Effector memory CD8-positive, alpha-beta T cell (primary cell): ENCODE measurements at regions not wholly inside any gene's neighbourhood (a gene's known extent, or its start where the extent isn't known, plus 50 kb on each side); places are given as distances from the start of the nearest gene placed in this dataset.

ENCODE experiments used
- ATAC-seq: fragments of 150-1000 bp; cut with Tn5 transposase; replicated peaks from 2 replicates; pipeline ENCODE4 v1.10.0; 2021; ENCODE audit warnings: mild to moderate bottlenecking, moderate library complexity
- DNase-seq, 3 experiments: peaks; one replicate each; pipeline ENCODE4 v3.0.0; 2021
- H3K27ac Mint-ChIP-seq, 2 donors: one replicate each; pipeline ENCODE4 v1.8.0; 2022; ENCODE audit warnings: mild to moderate bottlenecking in 2 of 2, mixed read lengths in 2 of 2, moderate library complexity in 2 of 2
- H3K27me3 Mint-ChIP-seq, 2 donors: one replicate each; pipeline ENCODE4 v1.8.0; 2022; ENCODE audit warnings: mixed read lengths in 2 of 2
- H3K36me3 Mint-ChIP-seq: one replicate; pipeline ENCODE4 v1.8.0; 2022; ENCODE audit warnings: mild to moderate bottlenecking, moderate library complexity, mixed read lengths; ENCODE audit not compliant: insufficient read depth
- H3K4me1 Mint-ChIP-seq, 2 donors: one replicate each; pipeline ENCODE4 v1.8.0; 2022; ENCODE audit warnings: low read depth in 2 of 2, mixed read lengths in 2 of 2
- H3K4me3 Mint-ChIP-seq, 2 donors: one replicate each; pipeline ENCODE4 v1.8.0; 2022; ENCODE audit warnings: mild to moderate bottlenecking in 2 of 2, mixed read lengths in 2 of 2, moderate library complexity in 2 of 2
- H3K9me3 Mint-ChIP-seq, 2 donors: one replicate each; pipeline ENCODE4 v1.8.0; 2022; ENCODE audit warnings: mixed read lengths in 2 of 2

DNA sequence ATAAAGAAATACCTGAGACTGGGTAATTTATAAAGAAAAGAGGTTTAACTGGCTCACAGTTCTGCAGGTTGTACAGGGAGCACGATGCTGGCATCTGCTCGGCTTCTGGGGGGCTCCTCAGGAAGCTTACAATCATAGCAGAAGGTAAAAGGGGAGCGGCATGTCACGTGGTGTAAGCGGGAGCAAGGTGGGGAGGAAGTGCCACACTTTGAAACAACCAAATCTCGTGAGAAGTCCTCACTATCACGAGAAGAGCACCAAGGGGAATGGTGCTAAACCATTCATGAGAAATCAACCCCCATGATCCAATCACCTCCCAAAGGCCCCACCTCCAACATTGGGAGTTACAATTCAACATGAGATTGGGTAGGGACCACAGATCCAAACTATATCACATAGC lies 67.7 kb downstream of the AKR1B1 start:
- H3K9me3 Mint-ChIP-seq: no peaks in the 10 kb centered on the region
- H3K4me1 Mint-ChIP-seq: no peaks in the 10 kb centered on the region
- H3K4me3 Mint-ChIP-seq: no peak overlapping the region
- H3K27me3 Mint-ChIP-seq: peaks cover 11 to 22% of the 10 kb centered on the region in 2 donors
- ATAC-seq (no peak), DNase-seq (no peak)
- H3K36me3 Mint-ChIP-seq: no peaks in the 10 kb centered on the region
- H3K27ac Mint-ChIP-seq: no peak overlapping the region

DNA sequence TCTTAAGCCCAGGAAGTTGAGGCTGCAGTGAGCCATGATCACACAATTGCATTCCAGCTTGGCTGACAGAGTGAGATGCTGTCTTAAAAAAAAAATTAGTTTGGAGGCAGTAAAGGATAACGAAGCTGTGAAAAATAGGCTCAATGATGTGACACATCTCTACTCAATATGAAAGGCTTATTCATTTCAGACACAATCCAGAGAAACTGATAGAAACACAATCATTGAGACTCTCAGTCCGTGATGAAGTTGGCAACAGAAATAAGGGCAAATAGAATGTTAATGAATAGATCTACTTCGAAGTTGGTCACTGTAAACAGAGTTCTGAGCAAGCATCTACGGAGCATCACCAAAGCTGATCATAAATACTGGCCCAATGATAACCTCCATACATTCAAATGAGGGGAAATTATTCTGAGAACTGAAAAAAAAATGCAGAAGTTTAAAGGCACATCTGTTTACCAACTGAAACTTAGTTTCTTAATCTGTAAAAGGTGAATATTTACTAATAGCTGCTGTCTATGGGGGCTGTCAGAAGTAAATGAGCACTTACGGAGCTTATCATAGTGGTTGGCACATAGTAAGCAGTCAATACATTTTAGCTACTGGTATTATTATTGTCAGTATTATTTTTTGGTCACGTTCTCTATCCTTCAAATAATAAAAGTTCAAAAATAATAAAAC lies 70.4 kb downstream of the AKR1B1 start:
- Mint-ChIP-seq H3K36me3 (no peaks in the 10 kb centered on the region), H3K9me3 (no peaks in the 10 kb centered on the region), H3K27ac (no peak overlapping the region), H3K27me3 (peaks cover 4 to 6% of the 10 kb centered on the region in 2 donors), H3K4me1 (no peaks in the 10 kb centered on the region), H3K4me3 (no peak overlapping the region)
- ATAC-seq (no peak), DNase-seq (no peak)

DNA sequence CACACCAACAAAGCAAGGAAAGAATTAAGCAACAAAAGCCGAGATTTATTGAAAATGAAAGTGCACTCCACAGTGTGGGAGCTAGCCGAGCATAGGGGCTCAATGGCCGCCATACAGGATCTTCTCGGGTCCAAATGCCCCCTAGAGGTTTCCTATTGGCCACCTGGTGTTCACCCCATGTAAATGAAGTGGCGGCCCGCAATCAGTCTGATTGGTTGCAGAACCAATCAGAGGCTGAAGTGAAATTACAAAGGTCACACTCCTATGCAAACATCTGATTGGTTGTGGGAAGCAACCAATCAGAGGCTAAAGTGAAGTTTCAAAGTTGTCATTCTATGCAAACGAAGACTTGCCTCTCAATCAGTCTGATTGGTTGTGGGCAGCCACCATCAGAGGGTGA lies 61.8 kb upstream of the SLC35B4 start:
- H3K4me1 Mint-ChIP-seq: peaks cover 0 to 2% of the 10 kb centered on the region in 2 donors
- H3K36me3 Mint-ChIP-seq: no peaks in the 10 kb centered on the region
- no peak overlapping the region for H3K4me3 Mint-ChIP-seq
- H3K27me3 Mint-ChIP-seq: peaks cover 21 to 39% of the 10 kb centered on the region in 2 donors
- ATAC-seq (no peak), DNase-seq (no peak)
- no peak overlapping the region for H3K27ac Mint-ChIP-seq
- H3K9me3 Mint-ChIP-seq: peaks cover 0 to 2% of the 10 kb centered on the region in 2 donors

DNA sequence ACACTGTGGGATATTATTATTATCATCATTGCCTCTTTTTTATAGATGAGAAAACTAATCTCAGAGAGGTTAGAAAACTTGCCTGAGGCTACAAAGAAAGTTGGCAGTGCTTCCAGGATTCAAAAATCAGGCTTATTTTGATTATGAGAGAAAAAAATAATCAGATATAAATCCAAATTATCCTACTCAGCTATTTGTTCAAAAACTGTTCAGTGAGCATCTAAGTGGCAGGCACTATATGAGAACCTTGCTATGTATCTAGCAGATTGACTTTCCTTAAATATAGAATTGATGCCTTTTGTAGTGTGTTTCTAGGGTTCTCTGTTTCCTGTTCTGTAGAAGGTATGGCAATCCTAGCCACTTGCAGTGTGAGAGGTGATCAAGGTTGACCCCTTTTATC lies 60.0 kb upstream of the SLC35B4 start:
- H3K9me3 Mint-ChIP-seq: peaks cover 0 to 2% of the 10 kb centered on the region in 2 donors
- no peak for DNase-seq
- H3K4me1 Mint-ChIP-seq: peaks cover 0 to 2% of the 10 kb centered on the region in 2 donors
- no peak overlapping the region for H3K27ac Mint-ChIP-seq
- ATAC-seq: no peak
- H3K36me3 Mint-ChIP-seq: no peaks in the 10 kb centered on the region
- peaks cover 22 to 49% of the 10 kb centered on the region in 2 donors for H3K27me3 Mint-ChIP-seq
- no peak overlapping the region for H3K4me3 Mint-ChIP-seq

DNA sequence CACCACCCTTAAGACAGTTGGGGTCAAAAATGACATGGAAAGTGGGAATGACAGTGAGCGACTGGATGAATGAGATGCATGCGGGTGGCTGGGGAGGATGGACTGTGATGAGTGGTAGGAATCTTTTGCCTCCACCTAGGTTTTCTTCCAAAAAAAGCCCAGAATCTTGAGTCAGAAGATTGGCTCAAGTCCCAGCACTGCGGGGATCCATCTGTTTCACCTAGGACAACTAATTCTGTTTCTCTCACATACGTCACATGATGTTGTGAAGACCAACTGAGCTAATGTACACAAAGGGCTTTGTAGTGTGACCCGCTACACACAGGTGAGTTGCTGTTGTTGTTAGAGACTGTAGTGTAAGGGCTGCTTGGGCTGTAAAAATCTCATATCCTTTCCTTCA lies 58.5 kb upstream of the SLC35B4 start:
- H3K4me1 Mint-ChIP-seq: peaks cover 0 to 2% of the 10 kb centered on the region in 2 donors
- H3K4me3 Mint-ChIP-seq: no peak overlapping the region
- ATAC-seq: no peak
- no peak overlapping the region for H3K27ac Mint-ChIP-seq
- no peak for DNase-seq
- no peaks in the 10 kb centered on the region for H3K36me3 Mint-ChIP-seq
- H3K27me3 Mint-ChIP-seq: peaks cover 20 to 53% of the 10 kb centered on the region in 2 donors
- H3K9me3 Mint-ChIP-seq: peaks cover 0 to 2% of the 10 kb centered on the region in 2 donors

DNA sequence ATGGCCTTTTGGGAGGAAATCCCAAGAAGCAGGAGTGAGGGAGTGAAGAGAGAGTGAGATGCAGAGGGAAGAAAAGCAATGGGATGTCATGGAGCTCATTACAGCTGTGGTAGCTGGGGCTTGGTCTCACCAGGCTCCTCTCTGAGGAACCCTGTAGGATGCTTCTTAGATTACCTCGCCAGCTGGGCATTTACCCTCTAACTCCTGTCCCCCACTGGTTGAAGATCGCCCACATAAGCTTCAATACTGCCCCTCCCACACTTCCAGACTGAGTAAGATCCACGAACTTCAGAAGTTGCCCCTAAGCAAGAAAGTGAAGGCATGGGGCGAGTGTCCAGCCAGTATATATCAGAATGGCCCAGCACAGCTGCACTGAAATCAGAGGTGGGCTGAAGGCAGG lies 58.1 kb upstream of the SLC35B4 start:
- DNase-seq (no peak), ATAC-seq (no peak)
- no peak overlapping the region for H3K27ac Mint-ChIP-seq
- H3K4me3 Mint-ChIP-seq: no peak overlapping the region
- peaks cover 0 to 2% of the 10 kb centered on the region in 2 donors for H3K9me3 Mint-ChIP-seq
- H3K27me3 Mint-ChIP-seq: peaks cover 25 to 57% of the 10 kb centered on the region in 2 donors
- H3K4me1 Mint-ChIP-seq: peaks cover 0 to 2% of the 10 kb centered on the region in 2 donors
- no peaks in the 10 kb centered on the region for H3K36me3 Mint-ChIP-seq

DNA sequence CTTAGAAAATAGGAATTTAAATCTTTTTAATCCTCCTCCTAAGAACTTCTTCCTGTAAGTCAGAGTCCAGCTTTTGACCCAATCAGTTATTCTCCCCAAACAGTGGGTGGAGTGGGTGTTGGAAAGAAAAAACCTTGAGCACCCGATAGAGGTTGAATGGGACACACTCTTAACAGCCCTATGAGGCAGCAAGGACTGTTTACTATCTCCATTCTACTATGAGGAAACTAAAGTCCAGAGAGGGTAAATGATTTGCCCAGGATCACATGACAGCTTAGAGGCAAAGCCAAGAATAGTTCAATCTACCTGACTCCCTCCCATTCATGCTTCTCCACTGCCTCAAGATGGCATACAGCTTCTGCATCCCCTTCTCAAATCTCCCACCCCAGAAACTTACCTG lies 57.6 kb upstream of the SLC35B4 start:
- no peaks in the 10 kb centered on the region for H3K36me3 Mint-ChIP-seq
- DNase-seq (no peak), ATAC-seq (no peak)
- H3K9me3 Mint-ChIP-seq: peaks cover 0 to 2% of the 10 kb centered on the region in 2 donors
- peaks cover 25 to 62% of the 10 kb centered on the region in 2 donors for H3K27me3 Mint-ChIP-seq
- H3K4me1 Mint-ChIP-seq: peaks cover 0 to 2% of the 10 kb centered on the region in 2 donors
- H3K27ac Mint-ChIP-seq: no peak overlapping the region
- H3K4me3 Mint-ChIP-seq: no peak overlapping the region

DNA sequence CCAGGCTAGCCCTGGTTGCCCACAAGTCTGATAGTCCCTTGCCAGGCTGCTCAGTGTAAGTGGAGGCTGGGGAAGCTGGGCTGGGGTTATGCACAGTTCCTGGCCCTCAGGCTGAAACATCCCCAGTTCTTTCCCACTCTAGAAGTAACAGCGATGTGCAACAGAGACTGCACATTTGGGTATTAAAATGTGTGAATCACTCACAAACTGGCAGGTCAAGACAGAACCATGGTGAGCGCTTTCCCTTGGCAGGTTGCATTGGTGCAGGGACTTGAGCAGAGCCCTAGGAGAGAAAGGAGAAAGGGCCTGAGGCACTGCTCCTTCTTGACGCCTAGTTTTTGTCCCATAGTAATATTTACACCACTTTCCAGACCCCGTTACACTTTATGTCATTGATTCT lies 56.1 kb upstream of the SLC35B4 start:
- Mint-ChIP-seq H3K36me3 (no peaks in the 10 kb centered on the region), H3K9me3 (no peaks in the 10 kb centered on the region), H3K27me3 (peaks cover 25 to 77% of the 10 kb centered on the region in 2 donors), H3K4me3 (no peak overlapping the region), H3K27ac (no peak overlapping the region), H3K4me1 (no peaks in the 10 kb centered on the region)
- DNase-seq (no peak), ATAC-seq (no peak)

DNA sequence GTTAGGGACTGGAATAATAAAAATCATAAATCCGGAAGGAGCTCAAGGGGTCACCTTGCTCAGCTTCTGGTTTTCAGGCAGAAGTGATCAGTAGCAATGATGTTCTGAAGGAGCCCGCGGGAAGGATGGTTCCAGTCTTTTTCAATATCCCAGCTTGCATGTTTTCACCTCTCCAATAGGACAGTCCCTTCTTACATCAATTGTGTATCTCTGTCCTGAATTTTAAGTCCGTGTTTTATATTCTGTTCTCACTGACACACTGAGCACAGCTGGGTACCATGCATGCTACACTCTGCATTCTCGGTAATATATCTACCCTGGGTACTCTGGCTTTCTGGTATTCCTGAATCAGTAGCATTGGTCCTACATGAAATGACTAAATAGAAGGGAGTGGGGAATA lies 55.2 kb upstream of the SLC35B4 start:
- peaks cover 25 to 72% of the 10 kb centered on the region in 2 donors for H3K27me3 Mint-ChIP-seq
- no peaks in the 10 kb centered on the region for H3K4me1 Mint-ChIP-seq
- no peaks in the 10 kb centered on the region for H3K36me3 Mint-ChIP-seq
- H3K27ac Mint-ChIP-seq: no peak overlapping the region
- DNase-seq (no peak), ATAC-seq (no peak)
- H3K4me3 Mint-ChIP-seq: no peak overlapping the region
- no peaks in the 10 kb centered on the region for H3K9me3 Mint-ChIP-seq

DNA sequence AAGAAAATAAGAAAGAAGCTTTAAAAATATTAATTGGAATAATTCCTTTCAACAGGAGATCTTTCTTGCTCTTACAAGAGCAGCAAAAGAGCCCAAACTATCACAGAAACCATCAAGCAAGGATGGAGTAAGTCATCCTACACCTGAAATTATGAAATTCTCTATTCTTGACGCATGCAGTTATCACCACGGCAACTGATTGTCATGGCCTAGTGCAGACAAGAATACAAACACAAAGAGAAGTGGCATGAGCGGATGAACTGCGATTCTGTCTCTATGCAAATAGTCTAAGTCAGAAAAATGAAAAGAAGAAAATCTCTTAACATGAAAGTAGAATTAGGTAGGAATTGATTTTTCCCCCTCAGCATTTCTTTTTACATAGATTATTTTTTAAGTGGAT lies 54.8 kb upstream of the SLC35B4 start:
- H3K4me1 Mint-ChIP-seq: peaks cover 0 to under 1% of the 10 kb centered on the region in 2 donors
- H3K27me3 Mint-ChIP-seq: peaks cover 25 to 71% of the 10 kb centered on the region in 2 donors
- H3K36me3 Mint-ChIP-seq: no peaks in the 10 kb centered on the region
- no peak overlapping the region for H3K27ac Mint-ChIP-seq
- ATAC-seq (no peak), DNase-seq (no peak)
- H3K9me3 Mint-ChIP-seq: no peaks in the 10 kb centered on the region
- no peak overlapping the region for H3K4me3 Mint-ChIP-seq

DNA sequence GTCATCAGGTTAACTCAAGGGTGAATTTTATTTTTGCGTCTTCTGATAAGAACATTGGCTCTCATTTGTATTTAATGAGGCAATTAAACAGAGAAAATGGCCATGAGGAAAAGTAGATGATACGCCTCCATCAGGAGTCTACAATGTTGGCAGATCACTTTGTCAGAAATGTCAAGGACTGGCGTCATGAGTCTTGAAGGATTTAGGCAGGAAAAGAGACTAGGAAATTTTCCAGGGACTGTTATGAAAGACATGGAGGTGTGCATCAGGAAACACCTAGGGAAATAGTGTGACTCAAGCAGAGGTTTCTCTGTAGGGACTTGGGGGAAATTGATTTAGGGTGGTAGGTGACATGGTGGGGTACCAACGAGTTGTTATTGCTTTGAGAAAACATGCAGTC lies 53.4 kb upstream of the SLC35B4 start:
- H3K27me3 Mint-ChIP-seq: peaks cover 14 to 78% of the 10 kb centered on the region in 2 donors
- no peak for DNase-seq
- H3K27ac Mint-ChIP-seq: no peak overlapping the region
- peaks cover 0 to 2% of the 10 kb centered on the region in 2 donors for H3K4me1 Mint-ChIP-seq
- no peak for ATAC-seq
- no peak overlapping the region for H3K4me3 Mint-ChIP-seq
- no peaks in the 10 kb centered on the region for H3K9me3 Mint-ChIP-seq
- H3K36me3 Mint-ChIP-seq: no peaks in the 10 kb centered on the region

DNA sequence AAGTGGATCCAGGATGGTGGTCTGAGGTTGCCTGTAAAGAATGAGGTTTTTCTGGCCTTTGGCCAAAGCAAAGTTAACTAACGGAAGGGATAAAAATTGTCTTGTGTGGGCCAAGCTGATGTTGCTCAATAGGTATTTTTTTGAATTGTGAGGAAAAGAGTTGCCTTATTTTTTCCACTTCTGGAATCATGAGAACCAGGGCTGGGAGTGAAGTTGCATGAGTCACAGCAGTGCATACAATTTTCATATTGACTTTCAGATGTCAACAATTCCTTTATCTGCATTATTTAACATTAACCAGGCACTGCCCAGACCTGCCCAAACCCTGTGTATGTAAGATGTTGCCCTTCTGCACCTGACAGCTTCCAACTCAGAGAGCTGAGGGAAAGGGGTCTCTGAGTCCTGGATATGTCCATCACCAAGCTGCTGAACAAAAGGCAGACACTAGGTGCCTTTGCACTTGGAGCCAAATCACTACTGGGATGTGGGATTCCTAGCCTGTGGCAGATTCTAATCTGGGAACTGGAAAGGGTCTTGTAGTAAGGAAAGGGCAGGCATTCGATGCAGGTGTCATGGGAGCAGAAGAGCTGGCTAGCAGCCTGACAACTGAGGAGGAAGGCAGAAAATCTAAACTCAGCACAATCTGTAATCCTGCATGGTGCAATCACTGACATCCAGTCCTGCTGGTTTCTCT lies 52.3 kb upstream of the SLC35B4 start:
- ATAC-seq (no peak), DNase-seq (no peak)
- Mint-ChIP-seq H3K27ac (no peak overlapping the region), H3K4me1 (peaks cover 0 to 2% of the 10 kb centered on the region in 2 donors), H3K27me3 (peaks cover 15 to 79% of the 10 kb centered on the region in 2 donors), H3K4me3 (no peak overlapping the region), H3K36me3 (no peaks in the 10 kb centered on the region), H3K9me3 (no peaks in the 10 kb centered on the region)

DNA sequence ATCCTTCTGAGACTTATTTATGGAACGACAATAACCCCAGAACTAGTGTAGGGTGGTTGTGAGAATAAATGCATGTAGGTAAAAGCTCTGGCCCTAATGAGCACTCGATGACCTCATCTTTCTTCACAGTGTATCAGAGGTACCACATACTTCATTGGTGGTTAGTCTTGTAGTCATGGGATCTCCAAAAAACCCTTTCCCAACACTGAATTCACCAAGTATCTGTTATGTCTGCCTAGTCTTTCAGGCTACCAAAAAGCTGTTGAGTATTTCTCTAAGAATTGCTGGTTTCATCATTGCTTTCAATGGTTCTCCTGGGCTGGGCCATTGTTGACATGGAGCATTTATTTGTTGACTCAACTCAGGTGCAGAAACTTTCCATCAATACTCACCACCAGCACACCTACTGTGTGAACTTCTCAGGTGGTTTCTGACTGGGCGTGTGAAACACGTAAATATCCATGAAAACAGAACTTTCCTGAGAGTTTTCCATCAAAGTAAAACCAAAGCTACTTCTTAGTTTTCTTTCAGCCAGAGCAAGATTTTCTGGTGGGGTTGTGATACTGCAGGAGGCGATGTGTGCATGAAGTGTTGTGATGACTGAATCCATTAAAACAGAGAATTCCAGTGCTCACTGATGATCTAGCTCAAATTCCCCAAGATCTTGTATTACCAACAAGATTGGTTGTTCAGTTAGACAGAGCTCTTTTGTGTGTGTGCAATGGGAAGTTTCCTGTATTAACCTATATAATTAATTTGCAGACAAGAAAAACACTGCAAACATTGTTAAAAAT lies 51.4 kb upstream of the SLC35B4 start:
- Mint-ChIP-seq H3K4me3 (no peak overlapping the region), H3K9me3 (no peaks in the 10 kb centered on the region), H3K27ac (no peak overlapping the region), H3K36me3 (no peaks in the 10 kb centered on the region), H3K27me3 (peaks cover 22 to 79% of the 10 kb centered on the region in 2 donors), H3K4me1 (peaks cover 0 to 2% of the 10 kb centered on the region in 2 donors)
- ATAC-seq: no peak
- DNase-seq: no peak
